ENCODE measurements at regions not wholly inside any gene's neighbourhood (a gene's known extent, or its start where the extent isn't known, plus 50 kb on each side); places are given as distances from the start of the nearest gene placed in this dataset.
"Not testable (repeated sequence)": the region's sequence is repeated elsewhere in the genome, so short reads cannot be mapped to it uniquely, and the experiment has no call there.

DNA sequence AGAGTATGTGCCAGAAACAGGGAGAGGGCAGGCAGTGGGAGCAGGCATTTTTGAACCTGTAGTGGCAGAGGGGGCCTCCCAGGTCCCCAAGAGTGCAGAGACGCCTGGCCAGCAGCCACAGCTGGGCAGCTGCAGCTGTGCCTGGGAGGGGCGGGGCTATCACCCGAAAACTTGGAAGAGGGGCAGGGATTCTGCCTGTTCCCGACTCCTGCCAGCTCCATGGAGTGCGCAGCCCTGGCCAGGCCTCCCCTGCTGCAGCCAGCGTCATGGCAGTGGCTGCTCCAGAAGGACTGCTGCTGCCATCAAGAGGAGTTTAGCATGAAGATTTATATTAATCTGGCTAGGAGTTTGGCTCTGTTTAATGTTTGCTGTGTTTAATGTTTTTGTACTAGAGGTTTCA lies 532.1 kb upstream of the PITX2 start:
- no peak for DNase-seq (ENCODE audit: low spot score)

DNA sequence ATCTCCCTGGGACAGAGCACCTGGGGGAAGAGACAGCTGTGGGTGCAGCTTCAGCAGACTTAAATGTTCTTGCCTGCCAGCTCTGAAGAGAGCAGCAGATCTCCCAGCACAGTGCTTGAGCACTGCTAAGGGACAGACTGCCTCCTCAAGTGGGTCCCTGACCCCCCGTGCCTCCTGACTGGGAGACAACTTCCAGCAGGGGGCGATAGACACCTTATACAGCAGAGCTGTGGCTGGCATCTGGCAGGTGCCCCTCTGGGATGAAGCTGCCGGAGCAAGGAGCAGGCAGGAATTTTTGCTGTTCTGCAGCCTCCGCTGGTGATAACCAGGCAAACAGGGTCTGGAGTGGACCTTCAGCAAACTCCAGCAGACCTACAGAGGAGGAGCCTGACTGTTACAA lies 541.7 kb upstream of the PITX2 start:
- DNase-seq (ENCODE audit: low spot score): not testable (repeated sequence)

DNA sequence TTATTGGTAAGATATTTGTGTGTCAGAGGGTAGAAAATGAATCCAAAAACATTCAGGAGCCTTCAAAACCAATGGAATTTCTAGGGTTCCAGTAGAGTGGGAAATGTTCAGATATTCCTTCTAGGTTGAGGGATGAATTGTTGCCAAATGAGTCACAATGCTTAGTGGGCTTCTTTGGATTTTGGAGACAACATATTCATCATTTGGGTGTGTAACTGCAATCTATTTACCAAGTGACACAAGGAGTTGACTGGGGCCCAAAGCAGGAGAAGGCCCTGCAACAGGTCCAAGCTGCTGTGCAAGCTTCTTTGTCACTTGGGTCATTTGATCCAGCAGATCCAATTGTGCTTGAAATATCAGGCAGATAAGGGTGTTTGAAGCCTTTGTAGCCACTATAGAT lies 551.5 kb upstream of the PITX2 start:
- DNase-seq (ENCODE audit: low spot score): no peak

DNA sequence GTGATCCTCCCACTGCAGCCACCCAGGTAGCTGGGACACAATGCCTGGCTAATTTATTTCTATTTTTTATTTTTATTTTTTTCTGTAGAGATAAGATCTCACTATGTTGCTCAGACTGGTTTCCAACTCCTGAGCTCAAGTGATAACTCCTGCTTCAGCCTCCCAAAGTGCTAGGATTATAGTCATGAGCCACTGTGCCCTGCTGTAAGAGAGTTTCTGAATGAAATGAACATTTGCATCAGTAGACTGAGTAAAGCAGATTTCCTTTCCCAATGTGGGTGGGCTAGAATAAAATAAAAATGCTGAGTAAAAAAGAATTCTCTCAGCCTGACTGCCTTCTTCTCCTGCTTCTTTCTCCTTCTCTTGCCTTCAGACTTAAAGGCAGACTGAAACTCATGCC lies 555.4 kb upstream of the PITX2 start:
- no peak for DNase-seq (ENCODE audit: low spot score)

DNA sequence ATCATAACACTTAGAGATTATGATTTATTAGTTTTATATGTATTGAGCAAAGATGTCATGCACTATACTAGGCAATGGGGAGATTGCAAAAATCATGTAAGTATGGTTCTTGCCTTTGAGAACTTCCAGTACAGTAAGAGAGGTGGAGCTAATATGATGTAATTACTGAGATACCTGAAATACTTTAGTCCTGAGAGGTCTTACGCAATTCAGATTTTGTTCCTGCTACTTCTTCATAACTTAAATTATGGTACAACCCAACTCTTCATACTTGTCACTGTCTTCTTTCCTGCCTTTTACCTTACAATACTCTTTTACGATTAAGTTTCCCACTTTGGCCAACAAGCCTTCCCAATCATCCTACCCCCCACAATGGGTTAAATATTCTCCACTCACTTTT lies 564.2 kb upstream of the PITX2 start:
- DNase-seq (ENCODE audit: low spot score): no peak

DNA sequence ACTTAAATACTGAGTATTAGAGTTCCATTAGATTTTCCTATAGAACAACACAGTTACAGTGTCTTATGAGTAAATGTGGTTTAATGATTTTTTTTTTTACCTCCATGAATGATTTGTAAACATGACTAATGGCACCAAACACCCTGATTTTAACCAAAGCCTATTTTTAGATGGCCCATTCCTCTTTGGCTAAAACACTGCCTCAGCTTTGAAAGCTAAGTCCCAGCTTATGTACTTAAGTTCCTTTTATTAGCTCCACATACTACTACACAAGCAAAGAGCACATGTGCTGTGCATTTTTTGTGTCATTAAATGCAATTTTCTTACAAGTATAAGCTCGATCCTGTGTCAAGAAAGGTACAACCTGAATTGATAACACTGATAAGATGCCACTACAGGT lies 575.6 kb upstream of the PITX2 start:
- DNase-seq (ENCODE audit: low spot score): no peak

DNA sequence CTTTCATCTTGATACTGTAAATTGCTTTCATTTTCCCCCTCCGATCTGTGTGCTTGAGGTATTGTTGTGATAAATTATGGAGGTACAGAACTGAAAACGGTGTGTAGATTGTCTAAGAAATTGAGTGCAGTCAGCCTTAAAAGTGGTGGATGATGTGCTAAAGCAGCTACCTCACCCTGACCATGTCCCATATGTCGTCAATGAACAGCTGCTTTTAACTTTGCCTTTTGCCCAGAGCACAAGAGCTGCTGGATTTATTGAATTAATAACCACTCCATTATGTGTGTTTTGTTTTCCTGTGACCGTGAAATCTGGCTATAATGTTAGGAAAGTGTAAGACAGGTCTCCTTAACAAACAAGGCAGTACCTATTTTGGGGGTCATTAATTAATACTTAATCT lies 581.9 kb upstream of the PITX2 start:
- no peak for DNase-seq (ENCODE audit: low spot score)

DNA sequence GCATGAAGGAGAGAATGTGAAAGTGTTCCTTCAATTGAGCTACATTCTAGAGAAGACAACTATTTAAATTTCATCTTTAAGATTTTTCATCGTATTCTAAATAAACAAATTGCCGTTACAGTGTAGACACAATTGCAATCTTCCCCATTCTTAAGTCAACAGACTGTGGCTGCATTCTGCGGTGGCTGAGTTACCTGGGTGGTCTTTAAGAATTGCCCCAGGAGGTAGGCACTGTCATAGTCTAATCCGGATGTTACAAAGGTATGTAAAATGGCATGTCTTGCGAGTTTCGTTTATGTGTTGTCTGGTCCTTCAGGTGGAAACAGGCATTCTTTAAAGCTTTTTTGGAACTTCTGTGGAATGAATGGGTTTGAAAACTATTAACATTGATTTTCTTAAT lies 586.1 kb upstream of the PITX2 start:
- no peak for DNase-seq (ENCODE audit: low spot score)

DNA sequence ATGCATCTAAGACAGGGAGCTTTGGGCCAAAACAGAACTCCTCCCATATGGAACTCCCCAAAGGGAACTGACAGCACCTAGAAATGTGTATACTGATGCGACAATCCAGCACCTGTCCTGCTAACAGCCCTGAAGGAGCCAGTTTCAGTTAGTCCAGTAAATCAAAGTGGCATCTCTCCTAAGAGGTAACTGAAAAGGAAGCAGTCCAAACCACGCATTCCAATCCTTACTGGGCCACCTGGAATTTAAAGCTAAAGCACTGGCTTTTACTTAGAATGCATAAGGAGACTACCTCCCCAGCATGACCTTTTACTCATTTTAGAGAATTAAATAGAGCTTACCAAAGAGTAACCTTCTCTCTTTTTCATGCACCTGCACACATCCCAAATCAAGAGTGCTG lies 586.8 kb upstream of the PITX2 start:
- no peak for DNase-seq (ENCODE audit: low spot score)

DNA sequence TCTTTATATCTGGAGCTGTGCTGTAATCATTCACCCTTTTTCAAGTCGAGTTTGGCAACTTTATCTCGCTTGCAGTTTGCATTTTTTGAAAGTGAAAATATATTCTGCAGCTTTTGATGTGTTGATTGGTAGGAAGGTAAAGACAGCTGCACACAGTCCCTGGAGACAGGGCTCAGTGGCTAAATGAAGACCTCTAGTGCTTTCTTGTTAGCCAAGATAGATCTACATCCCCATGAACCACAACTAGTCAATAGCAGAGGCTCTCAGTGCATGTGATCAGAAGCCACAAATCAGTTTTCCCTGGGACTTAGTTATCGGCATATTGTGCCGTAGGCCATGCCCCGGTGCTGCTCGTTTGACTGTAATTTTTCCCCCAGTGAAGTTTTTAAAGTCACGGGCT lies 587.7 kb upstream of the PITX2 start:
- DNase-seq (ENCODE audit: low spot score): no peak

DNA sequence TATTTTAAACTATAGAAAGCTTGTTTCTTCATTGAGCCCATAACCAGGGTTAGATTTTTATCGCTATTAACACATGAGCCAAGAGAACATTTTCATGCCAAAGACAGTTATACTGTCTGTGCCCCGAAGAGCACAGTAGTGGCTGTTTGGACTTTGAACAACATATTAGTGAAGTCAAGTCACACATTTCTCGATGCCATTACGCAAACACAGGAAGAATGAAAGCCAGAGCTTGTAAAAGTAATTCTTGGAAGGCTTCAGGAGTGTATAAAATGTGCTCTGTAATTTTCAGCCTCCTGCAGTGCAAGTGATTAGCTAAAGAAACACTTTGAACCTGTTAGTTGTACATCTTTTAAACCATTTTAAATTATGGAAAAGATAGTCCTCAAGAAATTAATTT lies 590.7 kb upstream of the PITX2 start:
- DNase-seq (ENCODE audit: low spot score): no peak

DNA sequence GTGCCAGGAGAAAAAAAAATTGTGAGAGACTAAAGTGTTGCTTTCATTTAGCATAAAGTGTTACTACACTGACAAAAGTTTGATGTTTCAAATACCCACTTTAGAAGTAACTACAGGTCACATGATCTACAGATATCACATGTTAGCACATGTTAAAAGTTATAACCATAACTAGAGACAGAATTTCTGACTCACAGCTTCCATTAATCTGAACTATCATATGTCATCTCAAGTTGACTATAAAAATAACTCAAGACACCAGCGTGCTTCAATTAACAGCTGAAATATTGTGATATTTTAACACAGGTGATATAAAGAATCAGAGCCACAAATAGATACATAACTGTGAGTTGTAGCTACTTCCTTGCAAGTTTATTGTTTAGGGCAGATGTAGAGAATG lies 591.5 kb upstream of the PITX2 start:
- DNase-seq (ENCODE audit: low spot score): no peak

DNA sequence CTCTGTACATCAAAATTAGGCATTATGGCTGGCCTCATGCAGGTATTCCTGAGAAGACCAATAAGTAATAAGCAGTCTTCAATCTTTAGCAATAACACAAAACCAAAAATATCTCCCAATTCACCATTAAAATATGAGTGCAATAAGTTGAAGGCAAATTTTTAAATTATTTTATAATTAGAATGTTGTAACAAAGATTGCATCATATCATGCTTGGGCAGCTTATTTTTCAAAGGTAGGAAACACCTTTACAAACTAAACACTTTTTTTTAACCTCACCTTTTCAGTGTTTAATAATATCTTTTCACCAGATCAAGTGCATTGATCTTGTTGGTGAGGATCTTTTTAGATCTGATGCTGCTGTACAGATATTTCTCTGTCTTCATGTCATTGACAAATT lies 592.9 kb upstream of the PITX2 start:
- DNase-seq (ENCODE audit: low spot score): no peak

DNA sequence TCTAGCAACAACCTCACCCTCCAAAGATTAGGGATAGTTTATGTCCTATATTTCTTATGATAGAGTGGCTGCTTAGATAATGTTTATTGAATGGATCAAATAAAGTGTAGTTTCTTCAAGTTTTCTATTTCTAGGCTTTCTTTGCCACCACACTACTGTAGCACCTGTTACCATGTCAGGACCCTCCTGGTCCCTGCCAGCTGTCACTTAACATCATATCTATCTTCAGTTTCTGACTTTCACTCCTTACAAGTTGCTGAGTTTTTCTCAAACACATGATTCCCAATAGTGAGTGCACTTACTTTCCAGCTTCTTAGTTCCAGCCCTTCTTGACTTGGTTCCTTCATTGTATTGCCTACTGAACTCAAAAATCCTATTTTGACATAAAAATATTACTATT lies 593.9 kb upstream of the PITX2 start:
- DNase-seq (ENCODE audit: low spot score): no peak

DNA sequence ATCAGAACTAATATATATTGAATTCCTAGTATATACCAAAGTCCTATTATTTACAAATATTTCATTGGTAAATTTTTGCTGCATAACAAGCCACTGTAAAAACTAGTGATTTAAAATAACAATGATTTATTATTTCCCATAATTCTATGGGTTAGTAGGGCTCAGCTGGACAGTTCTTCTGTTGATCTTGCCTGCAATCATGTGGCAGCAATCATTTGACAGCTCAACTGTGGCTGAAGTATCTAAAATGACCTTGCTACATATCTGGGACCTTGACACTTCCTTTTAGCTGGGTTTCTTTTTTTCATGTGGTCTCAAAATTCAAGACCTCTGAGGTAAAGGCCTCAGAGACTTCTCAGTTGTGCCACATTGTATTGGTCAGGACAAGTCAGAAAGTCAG lies 598.5 kb upstream of the PITX2 start:
- DNase-seq (ENCODE audit: low spot score): no peak

DNA sequence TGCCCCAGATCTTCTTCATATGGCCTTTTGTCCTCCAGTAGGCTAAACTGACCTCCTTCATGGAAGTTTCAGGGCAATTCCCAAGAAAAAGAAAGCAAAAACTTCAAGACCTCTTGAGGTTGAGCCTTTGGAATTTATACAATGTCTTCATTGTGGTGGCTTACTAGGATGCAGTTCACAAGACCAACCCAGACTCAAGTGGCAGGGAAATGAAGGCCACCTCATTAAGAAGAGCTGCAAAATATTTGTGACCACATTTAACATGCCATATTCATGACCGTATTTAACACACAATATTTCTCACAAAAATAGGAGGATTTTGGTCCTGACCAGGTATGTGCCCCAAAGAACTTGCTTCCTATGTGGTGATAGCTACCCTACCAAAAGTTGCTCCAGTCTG lies 605.5 kb upstream of the PITX2 start:
- no peak for DNase-seq (ENCODE audit: low spot score)

DNA sequence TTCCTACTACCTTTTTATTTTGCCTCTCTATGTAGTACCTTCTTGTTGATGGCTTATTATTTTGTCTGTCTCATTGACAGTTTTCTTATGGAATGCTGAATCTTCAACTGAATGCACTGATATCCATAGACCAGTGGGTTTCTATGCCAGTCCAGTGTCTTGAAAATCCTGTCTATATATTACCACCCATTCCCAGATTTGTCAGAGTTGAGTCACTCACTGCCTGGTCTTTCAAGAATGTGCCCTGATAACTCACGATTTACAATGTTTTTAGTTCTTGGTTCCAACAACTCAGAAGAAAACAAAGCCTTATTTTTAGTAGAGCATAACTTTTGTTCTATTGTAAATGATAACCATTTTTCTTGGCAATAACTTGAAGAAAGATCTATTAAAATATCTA lies 606.0 kb upstream of the PITX2 start:
- no peak for DNase-seq (ENCODE audit: low spot score)

DNA sequence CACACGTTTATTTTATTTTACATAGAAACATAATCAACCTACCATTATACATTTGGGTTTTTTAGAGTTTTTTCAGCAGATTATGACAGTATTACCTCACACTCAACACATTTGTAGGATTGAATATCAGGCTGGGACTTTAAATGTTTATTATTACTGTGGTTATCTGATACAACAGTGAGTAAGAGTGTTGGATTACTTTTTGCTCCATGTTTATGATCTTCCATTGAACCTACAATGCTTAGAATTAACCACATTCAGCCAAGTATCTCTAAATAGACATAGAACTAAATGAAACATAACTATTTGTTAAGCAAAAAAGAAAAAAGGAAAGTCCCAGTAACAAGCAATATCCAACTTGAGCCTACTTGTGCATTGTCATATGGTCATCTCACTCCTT lies 607.4 kb upstream of the PITX2 start:
- DNase-seq (ENCODE audit: low spot score): no peak

DNA sequence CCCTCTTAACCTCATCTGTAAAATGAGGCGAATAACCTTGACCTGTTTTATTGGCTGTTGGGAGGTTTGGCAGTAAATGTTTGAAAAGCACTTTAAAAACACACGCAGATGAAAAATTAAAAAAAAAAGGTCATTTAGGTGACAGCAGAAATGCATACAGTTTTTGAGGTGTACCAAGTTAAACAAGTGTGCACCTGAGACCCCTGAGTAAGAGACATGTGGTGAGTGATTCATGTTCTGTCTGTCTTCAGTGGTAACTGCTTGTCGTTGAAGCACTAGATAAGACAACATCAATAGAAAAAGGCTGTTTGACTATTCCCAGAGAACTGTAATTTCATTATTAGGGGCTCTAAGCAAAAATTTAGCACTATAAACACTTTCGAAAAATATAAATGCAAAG lies 608.4 kb upstream of the PITX2 start:
- DNase-seq (ENCODE audit: low spot score): no peak

DNA sequence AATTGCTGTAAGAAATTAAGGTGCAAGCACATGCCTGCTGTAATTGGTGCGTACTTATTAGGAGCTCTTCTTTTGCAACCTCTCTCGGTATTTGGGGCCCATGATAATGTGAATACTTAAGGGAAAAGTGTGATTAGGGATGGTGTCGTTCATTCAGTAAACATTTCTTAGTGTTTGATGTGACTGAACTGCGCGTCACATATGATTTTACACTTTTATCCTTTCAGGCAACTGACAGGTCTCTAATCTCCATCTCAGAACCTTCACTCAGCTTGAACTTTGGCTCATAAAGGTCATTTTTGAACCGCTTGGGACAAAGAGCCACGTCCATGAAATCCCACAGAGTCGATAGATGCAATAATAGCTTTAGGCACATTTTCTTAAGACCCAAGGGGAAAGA lies 612.1 kb upstream of the PITX2 start:
- DNase-seq (ENCODE audit: low spot score): no peak

DNA sequence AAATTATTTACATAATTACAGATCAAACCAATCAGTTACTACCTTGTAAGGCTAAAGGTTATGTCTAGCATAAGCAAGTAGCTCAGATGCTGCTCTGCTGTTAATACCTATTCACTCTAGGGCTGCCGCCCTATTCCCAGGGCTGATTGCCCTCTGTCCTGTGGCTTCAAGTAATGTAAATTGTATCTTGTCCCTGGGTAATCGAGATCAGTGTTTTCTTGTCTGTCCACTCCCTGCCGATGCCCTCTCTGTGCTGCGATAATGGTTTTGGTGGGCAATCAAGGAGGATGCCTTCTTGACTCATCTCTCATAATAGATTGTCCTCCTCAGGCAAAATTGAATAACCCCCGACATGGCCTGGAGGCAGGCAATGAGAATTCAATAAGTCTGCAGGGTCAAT lies 641.0 kb upstream of the PITX2 start:
- DNase-seq (ENCODE audit: low spot score): no peak

DNA sequence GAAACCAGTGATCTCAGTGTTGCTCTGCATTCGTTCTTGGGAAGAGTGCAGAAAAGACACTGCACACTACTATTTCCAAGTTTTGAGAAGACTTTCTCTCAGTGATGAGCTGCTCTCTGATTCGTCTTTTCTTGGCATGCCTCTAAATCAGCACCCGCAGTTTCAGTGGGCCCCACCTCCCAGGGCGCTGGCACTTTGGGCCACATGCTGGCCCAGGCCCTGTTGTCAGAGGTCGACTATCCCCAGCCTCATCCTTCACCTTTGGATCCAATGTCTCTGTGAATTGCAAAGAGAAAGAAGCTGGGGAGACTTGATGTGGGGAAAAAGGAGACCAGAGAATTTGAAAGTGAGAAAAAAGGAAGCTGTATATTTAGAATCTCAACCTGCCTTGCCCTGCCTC lies 644.1 kb upstream of the PITX2 start:
- DNase-seq (ENCODE audit: low spot score): no peak

DNA sequence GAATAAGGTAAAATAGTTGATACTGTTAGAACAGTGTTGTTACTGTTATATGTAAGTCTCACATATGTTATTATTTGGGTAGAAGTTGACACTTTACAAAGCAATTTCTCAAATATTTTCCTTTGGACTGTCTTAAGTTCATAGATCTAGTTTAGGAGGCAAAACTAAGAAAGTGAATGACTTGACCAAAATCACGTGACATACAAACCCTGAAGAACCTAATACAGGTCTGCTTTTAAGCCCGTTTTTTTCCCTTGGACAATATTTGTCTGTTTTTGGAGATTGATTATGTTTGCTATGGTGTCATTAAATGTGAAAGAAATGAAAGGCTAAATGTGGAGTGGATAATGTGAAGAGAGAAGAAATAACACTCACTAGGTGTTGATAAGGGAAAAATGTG lies 644.9 kb upstream of the PITX2 start:
- DNase-seq (ENCODE audit: low spot score): no peak

DNA sequence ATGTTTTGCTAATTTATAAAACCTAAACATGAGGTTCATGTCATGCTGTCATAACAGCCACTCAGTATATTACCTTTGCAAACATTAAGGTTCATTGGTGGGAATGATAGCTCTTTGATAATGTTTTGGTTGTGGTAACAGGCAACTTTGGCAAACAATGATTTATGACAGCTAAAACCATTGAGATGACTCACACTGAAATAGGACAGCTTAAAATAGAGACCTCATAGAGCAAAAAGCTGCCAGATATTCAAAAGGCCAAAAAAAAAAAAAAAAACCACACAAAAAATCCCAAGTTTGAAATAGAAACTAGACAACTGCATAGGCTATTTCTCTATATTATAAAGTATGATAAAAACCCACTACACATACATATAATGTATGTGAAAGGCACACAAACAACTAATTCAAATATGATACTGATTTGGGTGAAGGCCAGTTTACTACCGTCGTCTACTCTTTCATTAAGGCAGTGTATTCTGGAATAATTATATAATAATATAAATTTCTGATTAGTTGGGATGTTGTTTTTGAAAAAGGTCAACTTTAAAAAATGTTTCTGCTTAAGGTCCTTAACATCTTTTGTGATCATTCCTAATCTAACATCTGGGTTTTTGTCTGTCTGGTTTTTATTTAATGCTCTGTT lies 646.0 kb upstream of the PITX2 start:
- no peak for DNase-seq (ENCODE audit: low spot score)

DNA sequence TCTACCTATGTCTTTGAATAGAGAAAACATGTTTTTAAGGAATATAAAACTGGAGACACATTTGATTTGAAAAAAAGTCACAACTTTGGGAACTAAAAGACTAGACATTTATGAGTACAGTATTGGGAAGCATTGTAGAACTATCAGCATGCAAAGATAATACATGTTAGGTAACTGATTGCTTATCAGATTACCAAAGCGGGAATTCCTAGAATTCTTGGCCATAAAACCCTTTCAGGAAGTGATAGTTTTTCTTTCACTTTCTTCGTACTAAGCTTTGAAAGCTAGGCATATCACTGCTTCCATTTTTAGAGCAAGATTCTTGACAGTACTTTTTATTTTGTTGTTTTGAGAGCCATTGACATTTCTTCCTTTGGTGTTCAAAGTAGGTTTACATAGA lies 646.6 kb upstream of the PITX2 start:
- DNase-seq (ENCODE audit: low spot score): no peak
